HAP-1 (cell line): ENCODE measurements at regions not wholly inside any gene's neighbourhood (a gene's known extent, or its start where the extent isn't known, plus 50 kb on each side); places are given as distances from the start of the nearest gene placed in this dataset.

ENCODE experiments used
- DNase-seq, 2 experiments: peaks; one replicate each; pipeline ENCODE4 v3.0.0-alpha.2; 2016 to 2020; ENCODE audit warnings: low spot score in 2 of 2
- H3K27me3 ChIP-seq: fragments of 250-450 bp; sonication (Bioruptor Pico); 2 replicates; pipeline ENCODE4 v1.5.1; 2020; ENCODE audit warnings: low read depth, mild to moderate bottlenecking, moderate library complexity
- H3K36me3 ChIP-seq: fragments of 250-450 bp; sonication (Bioruptor Pico); replicated peaks from 2 replicates; pipeline ENCODE4 v1.5.1; 2020; ENCODE audit warnings: mild to moderate bottlenecking
- H3K4me1 ChIP-seq: fragments of 250-450 bp; sonication (Bioruptor Pico); 2 replicates; pipeline ENCODE4 v1.5.1; 2020; ENCODE audit warnings: mild to moderate bottlenecking
- H3K4me3 ChIP-seq: fragments of 250-450 bp; sonication (Bioruptor Pico); 2 replicates; pipeline ENCODE4 v1.5.1; 2020; ENCODE audit warnings: mild to moderate bottlenecking, moderate library complexity
- H3K9me3 ChIP-seq: fragments of 250-450 bp; sonication (Bioruptor Pico); 2 replicates; pipeline ENCODE4 v1.5.1; 2020; ENCODE audit warnings: mild to moderate bottlenecking, moderate library complexity
- in situ Hi-C: fragments of 300-500 bp; cut with MboI; formaldehyde crosslinking; loops from 3 replicates; pipeline ENCODE4 v1.14.3; 2020; ENCODE audit warnings: low sequenced_read_pairs, inconsistent platforms, mixed read lengths

DNA sequence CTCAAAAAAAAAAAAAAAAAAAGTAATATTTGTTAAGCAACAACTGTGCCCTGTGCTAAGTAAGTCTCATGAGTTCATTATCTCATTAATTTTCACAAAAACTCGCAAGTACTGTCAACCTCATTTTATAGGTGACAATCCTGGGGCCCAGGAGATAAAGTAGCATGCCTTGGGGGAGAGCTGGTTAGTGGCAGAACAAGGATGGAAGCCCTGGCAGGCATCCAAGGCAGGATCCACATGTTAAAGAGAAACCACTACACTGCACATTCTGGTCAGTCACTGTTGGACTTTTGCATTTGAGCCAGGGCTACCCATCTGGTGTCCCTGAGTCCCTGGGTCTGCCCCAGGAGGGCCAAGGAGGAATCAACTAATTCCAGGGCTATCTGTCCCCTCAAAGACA lies 54.6 kb downstream of the ZFP36L2 start:
- DNase-seq = peak in 1 of 2 experiments; percentile 30
- Histone ChIP-seq H3K9me3 (no peaks in the 10 kb centered on the region), H3K27me3 (no peaks in the 10 kb centered on the region), H3K4me3 (no peak overlapping the region), H3K36me3 (no peaks in the 10 kb centered on the region), H3K4me1 (no peaks in the 10 kb centered on the region)
- in situ Hi-C loops = no loop called here

DNA sequence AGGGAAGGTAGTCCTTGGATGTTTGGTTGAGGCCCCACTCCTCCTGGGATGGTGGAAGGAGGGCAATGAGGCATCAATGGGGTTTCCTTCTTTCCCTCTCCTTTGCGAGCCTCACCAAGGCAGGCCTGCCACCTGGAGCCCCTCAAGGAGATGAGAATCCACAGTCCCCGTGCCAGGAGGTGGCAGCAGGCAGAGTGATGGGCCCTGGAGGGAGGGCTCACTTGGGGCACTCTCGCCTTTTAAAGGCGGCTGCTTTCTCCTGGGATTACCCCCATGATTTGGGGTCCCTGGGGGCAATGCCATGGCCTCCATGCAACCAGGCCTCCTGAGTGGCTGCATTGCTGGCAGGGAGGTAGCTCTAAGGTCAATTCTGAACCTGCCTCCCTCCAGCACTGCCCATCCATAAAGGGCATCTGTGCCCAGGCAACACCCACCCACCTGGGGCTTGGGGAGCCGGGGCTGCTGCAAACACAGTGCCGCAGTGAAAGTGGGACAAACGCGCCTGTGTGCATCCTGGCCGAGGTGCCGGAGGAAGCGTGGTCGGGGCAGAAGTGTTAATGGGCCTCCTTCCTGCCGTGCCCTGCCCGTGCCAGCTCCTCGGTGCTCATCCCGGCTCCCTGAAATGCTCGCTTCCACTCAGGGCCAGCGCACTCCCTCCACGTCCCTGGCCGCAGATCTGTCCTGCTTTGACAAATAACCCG lies 55.9 kb downstream of the ZFP36L2 start:
- H3K4me1 ChIP-seq = no peaks in the 10 kb centered on the region
- no peaks in the 10 kb centered on the region for H3K27me3 ChIP-seq
- H3K36me3 ChIP-seq = no peaks in the 10 kb centered on the region
- no peak overlapping the region for H3K4me3 ChIP-seq
- DNase-seq = no peak
- H3K9me3 ChIP-seq = no peaks in the 10 kb centered on the region
- in situ Hi-C loops = no loop called here

- no peaks in the 10 kb centered on the region for H3K9me3 ChIP-seq
- H3K27me3 ChIP-seq = no peaks in the 10 kb centered on the region
- H3K4me1 ChIP-seq = no peaks in the 10 kb centered on the region
- H3K4me3 ChIP-seq = no peak overlapping the region
- H3K36me3 ChIP-seq = no peaks in the 10 kb centered on the region
- in situ Hi-C loops = no loop called here
- DNase-seq = peak in 1 of 2 experiments; percentile 77
Measured at GRCh38 chr2:43169987-43170386, 56.4 kb downstream of the ZFP36L2 start.

DNA sequence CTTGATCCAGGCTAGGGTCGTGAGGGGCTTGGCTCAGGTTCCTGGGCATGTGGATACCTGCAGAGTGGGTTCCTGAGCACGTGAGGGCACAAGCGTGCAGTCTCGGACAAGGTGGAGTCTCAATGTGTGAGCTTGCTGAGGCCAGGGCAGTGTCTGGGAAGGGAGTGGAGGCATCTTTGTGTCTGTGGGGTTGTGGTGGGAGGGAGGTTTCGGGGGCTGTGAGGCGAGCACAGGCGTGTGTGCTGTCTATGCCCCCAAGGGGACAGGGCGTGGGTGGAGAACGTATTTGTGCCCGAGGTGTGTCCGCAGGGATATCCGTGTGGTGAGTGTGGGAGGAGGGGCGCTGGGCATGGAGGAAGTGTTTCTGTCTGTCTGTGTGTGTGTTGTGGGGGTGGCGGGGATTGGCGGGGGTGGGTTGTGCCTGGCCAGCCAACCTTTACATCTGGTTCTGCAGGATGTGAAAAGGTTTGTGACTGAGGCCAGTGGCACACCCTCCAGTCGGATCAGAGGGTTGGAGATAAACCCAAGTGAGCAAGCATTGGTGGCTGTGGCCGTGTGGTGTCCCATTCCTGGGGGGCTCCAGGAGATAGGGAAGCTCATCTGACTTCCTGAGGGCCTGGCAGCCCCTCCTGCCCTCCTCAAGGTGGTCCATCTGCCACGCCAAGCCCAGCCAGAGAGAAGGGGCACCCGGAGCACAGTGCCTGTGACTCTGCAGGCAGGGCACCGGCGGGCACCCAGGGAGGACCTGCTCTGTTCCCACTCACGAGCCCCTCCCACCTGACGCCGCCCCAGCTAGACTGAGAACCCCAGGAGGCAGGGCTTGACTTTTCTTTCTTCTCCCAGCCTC lies 57.1 kb downstream of the ZFP36L2 start:
- Histone ChIP-seq H3K27me3 (no peaks in the 10 kb centered on the region), H3K4me3 (no peak overlapping the region), H3K9me3 (no peaks in the 10 kb centered on the region), H3K36me3 (no peaks in the 10 kb centered on the region), H3K4me1 (no peaks in the 10 kb centered on the region)
- no peak for DNase-seq
- in situ Hi-C loops = no loop called here

DNA sequence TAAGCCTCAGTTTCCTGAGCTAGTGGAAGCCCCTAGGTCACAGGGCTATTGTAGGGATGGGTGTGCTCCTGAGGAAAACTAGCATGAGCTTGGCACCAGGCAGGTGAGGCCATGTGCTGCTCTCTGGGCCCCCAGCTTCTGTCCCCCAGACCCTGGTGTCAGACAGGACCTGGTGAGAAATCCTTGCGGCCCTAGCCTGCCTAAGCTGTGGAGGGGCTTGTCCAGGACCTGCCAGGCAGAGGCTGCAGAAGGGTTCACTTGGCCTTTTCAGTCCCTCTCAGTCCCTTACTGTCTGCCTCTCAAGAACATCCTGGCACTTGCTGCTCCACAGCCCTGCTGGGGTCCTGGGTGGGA lies 58.4 kb downstream of the ZFP36L2 start:
- H3K4me3 ChIP-seq = no peak overlapping the region
- no peak for DNase-seq
- in situ Hi-C loops = no loop called here
- no peaks in the 10 kb centered on the region for H3K9me3 ChIP-seq
- H3K36me3 ChIP-seq = no peaks in the 10 kb centered on the region
- H3K27me3 ChIP-seq = no peaks in the 10 kb centered on the region
- H3K4me1 ChIP-seq = no peaks in the 10 kb centered on the region

DNA sequence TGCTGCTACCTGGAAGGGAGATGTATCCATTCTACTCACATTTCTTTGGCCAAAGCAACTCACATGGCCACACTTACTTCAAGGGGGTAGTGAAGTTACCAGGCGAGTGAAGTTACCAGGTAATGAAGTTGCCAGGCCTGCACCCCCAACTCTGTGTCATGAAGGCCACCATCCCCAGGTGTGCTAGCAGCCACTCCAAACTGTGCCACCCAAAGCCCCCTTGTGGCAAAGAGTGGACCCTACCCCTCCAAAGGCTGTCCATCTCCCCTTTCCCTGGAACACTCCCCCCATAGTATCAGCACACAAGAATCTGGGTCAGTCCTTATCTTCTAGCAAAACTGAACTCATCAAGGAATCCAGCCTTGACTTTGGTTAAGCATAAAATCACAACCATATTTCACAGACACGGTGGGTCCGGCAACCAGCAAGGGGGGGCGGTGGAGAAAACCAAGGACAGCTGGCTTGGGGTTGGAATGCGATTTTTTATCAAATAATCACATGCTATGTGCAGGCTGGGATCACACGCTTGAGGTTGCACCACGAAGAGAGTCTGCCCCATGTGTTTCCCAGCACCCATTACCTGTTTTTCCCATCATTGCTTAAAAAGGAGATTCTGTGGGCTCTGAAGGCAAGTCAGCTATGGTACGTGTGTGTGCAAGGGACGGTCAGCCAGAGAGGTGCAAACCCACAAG lies 60.9 kb downstream of the ZFP36L2 start:
- Histone ChIP-seq H3K27me3 (no peaks in the 10 kb centered on the region), H3K4me3 (no peak overlapping the region), H3K9me3 (no peaks in the 10 kb centered on the region), H3K36me3 (no peaks in the 10 kb centered on the region), H3K4me1 (no peaks in the 10 kb centered on the region)
- in situ Hi-C loops = no loop called here
- DNase-seq = no peak

- Histone ChIP-seq H3K4me3 (no peak overlapping the region), H3K4me1 (no peaks in the 10 kb centered on the region), H3K27me3 (no peaks in the 10 kb centered on the region), H3K36me3 (no peaks in the 10 kb centered on the region), H3K9me3 (no peaks in the 10 kb centered on the region)
- in situ Hi-C loops = no loop called here
- no peak for DNase-seq
Measured at GRCh38 chr2:43164686-43165085, 61.7 kb downstream of the ZFP36L2 start.

GRCh38 chr2:43163584-43164270 lies 62.7 kb downstream of the ZFP36L2 start:
- in situ Hi-C loops = no loop called here
- no peak overlapping the region for H3K4me3 ChIP-seq
- no peaks in the 10 kb centered on the region for H3K27me3 ChIP-seq
- H3K36me3 ChIP-seq = no peaks in the 10 kb centered on the region
- no peaks in the 10 kb centered on the region for H3K9me3 ChIP-seq
- no peak for DNase-seq
- no peaks in the 10 kb centered on the region for H3K4me1 ChIP-seq

GRCh38 chr2:43162511-43162776 lies 64.0 kb downstream of the ZFP36L2 start:
- H3K27me3 ChIP-seq = no peaks in the 10 kb centered on the region
- no peak overlapping the region for H3K4me3 ChIP-seq
- no peaks in the 10 kb centered on the region for H3K4me1 ChIP-seq
- no peak for DNase-seq
- H3K36me3 ChIP-seq = no peaks in the 10 kb centered on the region
- in situ Hi-C loops = no loop called here
- H3K9me3 ChIP-seq = no peaks in the 10 kb centered on the region

- no peaks in the 10 kb centered on the region for H3K36me3 ChIP-seq
- H3K27me3 ChIP-seq = no peaks in the 10 kb centered on the region
- no peak for DNase-seq
- no peak overlapping the region for H3K4me3 ChIP-seq
- no peaks in the 10 kb centered on the region for H3K9me3 ChIP-seq
- H3K4me1 ChIP-seq = no peaks in the 10 kb centered on the region
- in situ Hi-C loops = no loop called here
Measured at GRCh38 chr2:43161650-43162510, 64.5 kb downstream of the ZFP36L2 start.

GRCh38 chr2:43160778-43161177 lies 65.6 kb downstream of the ZFP36L2 start:
- no peak for DNase-seq
- no peak overlapping the region for H3K4me3 ChIP-seq
- no peaks in the 10 kb centered on the region for H3K36me3 ChIP-seq
- H3K27me3 ChIP-seq = no peaks in the 10 kb centered on the region
- in situ Hi-C loops = no loop called here
- no peaks in the 10 kb centered on the region for H3K4me1 ChIP-seq
- H3K9me3 ChIP-seq = no peaks in the 10 kb centered on the region

DNA sequence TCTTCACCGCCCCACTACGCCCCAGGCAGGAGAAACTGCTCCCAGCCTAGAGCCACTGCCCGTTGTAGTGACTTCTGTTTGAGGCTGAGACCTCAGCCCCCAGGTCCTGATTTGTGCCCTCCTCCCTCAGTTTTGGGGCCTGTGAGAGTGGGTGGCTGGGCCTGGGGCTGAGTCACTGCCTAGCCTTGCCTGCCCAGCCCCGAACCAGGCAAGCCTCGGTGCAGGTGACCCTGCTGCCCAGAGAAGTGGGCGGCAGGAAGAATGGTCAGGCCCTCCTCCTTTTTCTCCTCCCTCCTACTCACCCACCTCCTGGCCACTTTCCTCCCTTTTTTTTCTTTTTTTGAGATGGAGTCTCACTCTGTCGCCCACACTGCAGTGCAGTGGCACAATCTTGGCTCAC lies 66.6 kb downstream of the ZFP36L2 start:
- no peak for DNase-seq
- in situ Hi-C loops = no loop called here
- no peaks in the 10 kb centered on the region for H3K4me1 ChIP-seq

GRCh38 chr2:43158259-43158880 lies 68.0 kb downstream of the ZFP36L2 start:
- in situ Hi-C loops = no loop called here

More for the DNA sequence above, 66.6 kb downstream of the ZFP36L2 start:
- no peaks in the 10 kb centered on the region for H3K36me3 ChIP-seq
- no peaks in the 10 kb centered on the region for H3K9me3 ChIP-seq
- H3K27me3 ChIP-seq = no peaks in the 10 kb centered on the region
- no peak overlapping the region for H3K4me3 ChIP-seq

More at GRCh38 chr2:43158259-43158880, 68.0 kb downstream of the ZFP36L2 start:
- Histone ChIP-seq H3K4me1 (no peaks in the 10 kb centered on the region), H3K4me3 (no peak overlapping the region), H3K36me3 (no peaks in the 10 kb centered on the region), H3K27me3 (no peaks in the 10 kb centered on the region), H3K9me3 (no peaks in the 10 kb centered on the region)
- no peak for DNase-seq
